ENCODE measurements at regions not wholly inside any gene's neighbourhood (a gene's known extent, or its start where the extent isn't known, plus 50 kb on each side); places are given as distances from the start of the nearest gene placed in this dataset.

DNA sequence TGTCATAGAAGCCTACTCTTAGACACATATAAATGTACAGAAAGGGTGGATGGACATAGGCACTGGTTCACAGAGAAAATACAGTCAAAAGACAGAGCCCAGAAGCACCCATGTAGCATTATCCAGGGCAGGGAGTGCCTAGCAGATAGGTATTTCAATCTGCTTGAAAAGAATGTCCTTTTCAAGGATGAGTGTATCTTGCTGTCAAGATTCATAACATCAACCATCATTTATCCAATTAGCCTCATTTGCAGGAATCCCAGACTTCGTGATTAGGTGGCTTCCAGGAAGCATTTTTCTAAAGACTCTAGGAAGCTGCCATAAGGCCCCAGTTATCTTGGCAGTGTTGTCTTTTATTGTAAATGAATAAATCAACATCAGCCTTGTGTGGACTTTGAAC lies 55.6 kb downstream of the SCN11A start:
- no TSS peak for BruUV-seq (replicated peaks)
- intact Hi-C loops (cut with micrococcal nuclease; ENCODE audit: unreplicated experiment) (no loop called here), in situ Hi-C loops (cut with HindIII; ENCODE audit: low pct_unique_long_range_greater_than_20kb, low sequenced_read_pairs) (no loop called here)
- Histone ChIP-seq H3K4me1 (ENCODE audit: control insufficient read depth, insufficient read depth, low read length) (no peaks in the 10 kb centered on the region), H3K36me3 (ENCODE audit: control insufficient read depth, insufficient read depth, low read length) (no peaks in the 10 kb centered on the region), H3K27ac (ENCODE audit: low read length) (no peak overlapping the region), H3K9me3 (ENCODE audit: control insufficient read depth, insufficient read depth, low read depth, low read length) (no peaks in the 10 kb centered on the region), H3K27me3 (ENCODE audit: control insufficient read depth, insufficient read depth, low read length) (peaks cover 3% of the 10 kb centered on the region; the same call in 1 of the 2 replicates), H3K4me3 (ENCODE audit: low read depth in 2 of 2, low read length in 2 of 2) (no peak overlapping the region)
- POLR2A ChIA-PET: no interaction called here
- no peak for TF ChIP-seq CTCF (IDR thresholded peaks at IDR 0.05)
- TF ChIP-seq SIN3A (IDR thresholded peaks at IDR 0.05; ENCODE audit: borderline replicate concordance, insufficient read depth, low read depth, low read length): no peak
- no peak for TF ChIP-seq POLR2AphosphoS5 (IDR thresholded peaks at IDR 0.05; ENCODE audit: low read depth, low read length)
- TF ChIP-seq TCF7L2 (IDR thresholded peaks at IDR 0.05; ENCODE audit: low read depth, low read length): no peak
- no peak for TF ChIP-seq REST (IDR thresholded peaks at IDR 0.05; ENCODE audit: insufficient read depth in 1 of 2, low read depth in 2 of 2, low read length in 1 of 2)
- DNase-seq (ENCODE audit: low read depth, low spot score): no peak
- CTCF ChIA-PET: no interaction called here
- ATAC-seq: no peak

GRCh38 chr3:38994251-38994650 lies 57.5 kb downstream of the SCN11A start:
- ATAC-seq (no peak), DNase-seq (ENCODE audit: low read depth, low spot score) (no peak)
- Histone ChIP-seq H3K27me3 (ENCODE audit: control insufficient read depth, insufficient read depth, low read length) (peaks cover 3% of the 10 kb centered on the region; the same call in 1 of the 2 replicates), H3K27ac (ENCODE audit: low read length) (no peak overlapping the region), H3K4me1 (ENCODE audit: control insufficient read depth, insufficient read depth, low read length) (no peaks in the 10 kb centered on the region), H3K36me3 (ENCODE audit: control insufficient read depth, insufficient read depth, low read length) (no peaks in the 10 kb centered on the region), H3K4me3 (ENCODE audit: low read depth in 2 of 2, low read length in 2 of 2) (no peak overlapping the region), H3K9me3 (ENCODE audit: control insufficient read depth, insufficient read depth, low read depth, low read length) (no peaks in the 10 kb centered on the region)
- TF ChIP-seq SIN3A (IDR thresholded peaks at IDR 0.05; ENCODE audit: borderline replicate concordance, insufficient read depth, low read depth, low read length): no peak
- no peak for TF ChIP-seq REST (IDR thresholded peaks at IDR 0.05; ENCODE audit: insufficient read depth in 1 of 2, low read depth in 2 of 2, low read length in 1 of 2)
- TF ChIP-seq POLR2AphosphoS5 (IDR thresholded peaks at IDR 0.05; ENCODE audit: low read depth, low read length): no peak
- TF ChIP-seq CTCF (IDR thresholded peaks at IDR 0.05): no peak
- no peak for TF ChIP-seq TCF7L2 (IDR thresholded peaks at IDR 0.05; ENCODE audit: low read depth, low read length)
- intact Hi-C loops (cut with micrococcal nuclease; ENCODE audit: unreplicated experiment): no loop called here
- BruUV-seq (replicated peaks): no TSS peak
- in situ Hi-C loops (cut with HindIII; ENCODE audit: low pct_unique_long_range_greater_than_20kb, low sequenced_read_pairs): no loop called here
- CTCF ChIA-PET: no interaction called here
- POLR2A ChIA-PET: no interaction called here
